GM19452 (cell line): ENCODE measurements at regions not wholly inside any gene's neighbourhood (a gene's known extent, or its start where the extent isn't known, plus 50 kb on each side); places are given as distances from the start of the nearest gene placed in this dataset.
"Not testable (repeated sequence)": the region's sequence is repeated elsewhere in the genome, so short reads cannot be mapped to it uniquely, and the experiment has no call there.

Source experiments
- ATAC-seq: cut with Tn5 transposase; IDR thresholded peaks from one replicate; pipeline ENCODE4 v1.9.1; 2021; ENCODE audit not compliant: unreplicated experiment

DNA sequence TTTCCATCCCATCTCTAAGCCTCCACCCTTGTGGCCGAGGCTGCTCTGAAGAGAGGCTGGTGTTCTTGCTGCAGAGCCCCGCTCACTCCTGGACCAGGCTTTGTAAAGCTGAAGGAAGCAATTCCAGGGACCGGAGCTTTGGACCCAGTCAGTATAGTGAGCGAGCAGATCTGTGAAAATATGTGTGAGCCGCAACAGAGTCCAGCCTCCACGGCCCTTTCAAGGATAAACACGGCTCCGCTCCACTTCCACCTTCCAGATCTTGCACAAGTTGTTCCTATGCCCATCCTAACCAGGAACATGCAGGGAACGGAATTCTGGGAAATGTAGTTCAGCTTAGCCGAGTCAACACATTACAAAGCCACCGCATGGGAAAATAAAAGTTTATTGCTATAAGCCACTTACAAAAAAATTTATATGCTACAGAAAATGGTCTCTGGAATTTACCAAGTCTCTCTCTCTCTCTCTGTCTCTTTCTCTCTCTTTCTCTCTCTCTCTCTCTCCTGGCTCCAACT is 151.7 kb upstream of the ZNF521 start:
- ATAC-seq = no peak

DNA sequence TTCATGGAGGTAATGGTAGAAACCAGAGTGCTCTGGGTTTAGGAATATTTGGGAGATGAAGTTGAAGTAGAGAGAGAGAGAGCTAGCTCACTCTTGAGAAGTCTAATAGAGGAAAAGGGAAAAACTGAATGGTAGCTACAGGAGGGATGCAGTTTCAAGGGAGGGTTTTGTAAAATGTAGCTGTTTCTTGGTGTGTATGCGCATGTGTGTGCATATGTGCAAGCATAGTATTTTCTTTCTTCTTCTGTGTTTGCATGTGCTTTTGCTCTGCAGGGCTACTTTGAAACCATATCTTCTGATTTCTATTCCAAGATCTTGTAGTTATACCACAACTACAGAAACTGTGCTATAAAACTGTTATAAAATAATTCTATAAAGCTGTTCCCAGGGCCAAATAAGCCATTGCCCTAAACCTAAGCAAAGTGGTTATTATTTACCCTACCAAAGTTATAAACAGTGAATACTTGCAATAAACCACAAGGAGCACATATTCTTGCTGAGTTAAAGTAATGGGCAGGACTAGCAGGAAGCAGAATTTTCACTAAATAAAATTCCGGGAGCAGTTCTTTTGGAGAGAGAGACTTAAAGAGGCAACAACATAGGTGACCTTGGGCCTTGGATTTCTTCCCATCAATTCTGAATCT is 145.3 kb upstream of the ZNF521 start:
- no peak for ATAC-seq

DNA sequence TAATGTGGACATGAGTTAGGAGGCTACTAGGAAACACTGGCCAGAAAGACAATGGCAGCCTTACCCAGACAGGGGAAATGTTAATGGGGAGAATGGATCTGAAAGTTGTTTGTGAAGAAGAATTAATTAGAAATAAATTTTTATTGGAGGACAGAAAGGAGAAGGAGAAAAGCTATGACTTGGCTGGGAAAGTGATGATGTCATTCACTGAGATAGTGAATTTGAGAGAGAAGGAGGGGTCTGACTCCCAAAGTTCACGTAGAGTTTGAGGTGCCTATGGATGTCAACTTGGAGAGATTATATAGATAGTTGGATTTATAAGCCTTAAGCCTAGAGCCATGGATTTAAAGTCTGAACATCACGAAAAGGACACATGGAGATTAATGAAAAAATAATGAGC is 144.6 kb upstream of the ZNF521 start:
- no peak for ATAC-seq

DNA sequence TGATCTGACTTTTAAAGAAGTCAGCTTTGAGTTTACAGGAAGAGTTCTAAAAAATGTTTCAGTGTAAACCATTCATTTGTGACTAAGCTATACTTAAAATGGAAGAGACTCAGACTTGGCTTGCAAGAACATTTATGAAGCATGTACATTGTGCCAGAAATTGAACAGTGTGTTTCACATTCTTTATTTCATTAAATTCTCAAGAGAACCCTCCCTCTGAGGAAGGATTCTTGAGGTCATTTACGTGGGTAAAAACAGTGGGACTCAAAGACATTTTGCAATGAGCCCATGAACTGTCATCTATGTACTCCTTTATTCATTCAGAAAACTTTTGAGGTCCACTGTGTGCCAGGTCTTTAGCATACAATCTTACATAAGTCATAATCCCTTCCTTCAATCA is 143.6 kb upstream of the ZNF521 start:
- no peak for ATAC-seq

DNA sequence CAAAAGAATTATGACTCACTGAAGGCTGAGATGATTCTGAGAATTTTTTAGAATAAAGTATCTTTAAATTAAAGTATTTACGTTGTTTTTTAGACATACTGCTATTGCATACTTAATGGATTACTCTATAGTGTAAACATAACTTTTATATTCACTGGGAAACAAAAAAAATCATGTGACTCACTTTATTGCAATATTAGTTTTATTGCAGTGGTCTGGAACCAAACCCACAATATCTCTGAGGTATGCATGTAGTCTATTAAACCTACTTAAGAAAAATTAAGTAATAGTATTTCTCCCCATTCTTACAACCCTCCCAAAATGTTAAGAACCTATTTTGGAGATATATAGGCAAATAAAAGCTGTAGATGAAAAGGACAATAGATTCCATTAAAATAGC is 142.9 kb upstream of the ZNF521 start:
- no peak for ATAC-seq

DNA sequence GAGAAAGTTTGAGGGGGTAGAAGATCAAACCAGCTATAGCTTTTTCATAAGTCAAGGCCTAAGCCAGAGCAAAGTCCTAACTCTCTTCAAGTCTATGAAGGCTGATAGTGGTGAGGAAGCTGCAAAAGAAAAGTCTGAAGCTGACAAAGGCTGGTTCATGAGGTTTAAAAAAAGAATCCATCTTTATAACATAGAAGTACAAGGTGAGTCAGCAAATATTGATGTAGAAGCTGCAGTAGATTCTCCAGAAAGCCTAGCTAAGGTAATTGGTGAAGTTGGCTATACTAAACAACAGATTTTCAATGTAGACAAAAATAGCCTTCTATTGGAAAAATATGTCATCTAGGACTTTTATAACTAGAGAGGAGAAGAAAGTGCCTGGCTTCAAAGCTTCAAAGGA is 141.4 kb upstream of the ZNF521 start:
- no peak for ATAC-seq

DNA sequence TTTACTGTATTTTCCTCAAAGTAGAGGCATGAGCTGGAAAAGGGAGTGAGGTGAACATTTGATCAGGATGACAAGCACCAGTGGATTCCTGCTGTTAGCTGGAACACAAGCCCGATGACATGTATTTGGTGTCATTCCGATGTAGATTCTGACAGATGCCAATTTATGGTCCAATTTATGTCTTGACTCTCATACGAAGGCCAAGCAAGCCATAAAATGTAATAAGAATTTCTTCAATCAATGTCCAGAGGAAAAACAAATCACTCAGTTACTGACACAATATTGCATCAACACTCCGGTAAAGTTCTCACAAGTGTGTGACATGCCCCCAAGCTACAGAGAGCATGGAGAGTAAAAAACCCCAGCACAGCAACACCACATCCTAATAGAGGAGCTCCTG is 138.3 kb upstream of the ZNF521 start:
- ATAC-seq = no peak

DNA sequence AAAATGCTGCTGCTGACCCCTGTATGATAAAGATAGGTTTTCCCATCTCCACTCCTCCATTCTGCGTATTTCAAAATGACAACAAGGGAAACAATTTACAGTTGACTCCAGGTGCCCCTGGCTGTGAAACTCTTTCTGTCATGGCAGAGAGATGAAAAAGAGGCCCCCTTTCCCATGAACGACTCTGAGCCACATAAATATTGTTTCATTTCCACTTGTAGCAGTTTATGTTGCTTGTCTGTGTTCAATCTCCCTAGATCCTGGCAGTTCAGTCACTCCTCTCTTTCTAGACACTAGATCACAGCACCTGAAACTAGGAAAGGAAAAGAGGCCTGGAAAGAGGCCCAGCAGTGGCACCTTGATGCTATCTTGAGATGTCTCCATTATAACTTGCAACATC is 121.0 kb upstream of the ZNF521 start:
- no peak for ATAC-seq

DNA sequence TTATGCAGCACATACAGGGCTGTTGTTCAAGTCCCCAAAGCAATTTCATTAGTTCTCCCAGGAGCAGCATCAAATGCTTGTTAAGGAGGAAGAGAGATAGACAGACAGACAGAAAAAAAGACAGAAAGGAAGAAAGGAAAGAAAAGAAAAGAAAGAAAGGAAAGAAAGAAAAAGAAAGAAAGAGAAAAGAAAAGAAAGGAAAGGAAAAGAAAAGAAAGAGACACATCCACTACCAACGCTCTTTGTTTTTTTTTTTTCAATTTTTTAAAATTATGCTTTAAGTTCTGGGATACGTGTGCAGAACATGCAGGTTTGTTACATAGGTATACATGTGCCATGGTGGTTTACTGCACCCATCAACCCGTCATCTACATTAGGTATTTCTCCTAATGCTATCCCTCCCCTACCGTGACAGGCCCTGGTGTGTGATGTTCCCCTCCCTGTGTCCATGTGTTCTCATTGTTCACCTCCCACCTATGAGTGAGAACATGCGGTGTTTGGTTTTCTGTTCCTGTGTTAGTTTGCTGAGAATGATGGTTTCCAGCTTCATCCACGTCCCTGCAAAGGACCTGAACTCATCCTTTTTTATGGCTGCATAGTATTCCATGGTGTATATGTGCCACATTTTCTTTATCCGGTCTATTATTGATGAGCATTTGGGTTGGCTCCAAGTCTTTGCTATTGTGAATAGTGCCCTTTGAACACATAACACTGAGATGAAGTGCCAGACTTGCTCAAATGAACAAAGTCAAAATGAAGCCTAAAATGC is 119.0 kb upstream of the ZNF521 start:
- ATAC-seq = not testable (repeated sequence)

DNA sequence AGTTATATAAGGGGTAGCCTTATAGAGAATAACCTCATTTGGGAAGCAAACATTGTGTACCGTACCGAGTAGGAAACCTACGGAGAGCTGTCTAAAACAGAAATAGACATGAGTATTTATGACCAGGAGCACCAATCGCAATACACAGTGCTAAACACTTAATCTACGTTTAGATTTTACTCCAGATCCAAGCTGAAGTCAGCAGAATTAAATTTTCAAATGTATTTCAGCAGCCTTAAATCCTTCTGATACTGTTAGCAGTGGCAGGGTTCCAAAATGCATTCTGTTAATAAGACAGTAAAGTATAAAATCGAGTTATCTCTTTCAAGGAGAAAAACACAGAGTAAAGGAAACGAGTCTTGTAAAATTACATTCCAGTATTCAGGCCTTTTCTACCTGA is 118.1 kb upstream of the ZNF521 start:
- no peak for ATAC-seq

DNA sequence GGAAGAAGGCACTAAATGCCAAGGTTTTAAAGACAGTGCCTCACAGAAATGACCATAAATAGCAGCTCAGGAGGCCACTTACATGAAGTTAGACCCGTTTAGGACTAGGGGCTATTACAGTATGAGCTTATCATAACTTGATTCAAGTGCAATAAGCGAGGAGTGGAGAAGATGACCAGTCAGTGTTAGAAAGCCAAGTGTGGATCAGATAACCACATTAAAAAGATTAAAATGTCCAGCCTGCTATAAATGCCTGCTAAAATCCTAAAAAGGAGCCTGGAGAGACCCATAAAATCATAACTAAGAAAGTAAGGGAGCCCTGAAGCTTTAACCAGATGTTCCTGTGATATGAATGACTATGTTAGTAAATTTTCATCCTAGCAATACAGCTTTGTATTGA is 117.5 kb upstream of the ZNF521 start:
- ATAC-seq = no peak

DNA sequence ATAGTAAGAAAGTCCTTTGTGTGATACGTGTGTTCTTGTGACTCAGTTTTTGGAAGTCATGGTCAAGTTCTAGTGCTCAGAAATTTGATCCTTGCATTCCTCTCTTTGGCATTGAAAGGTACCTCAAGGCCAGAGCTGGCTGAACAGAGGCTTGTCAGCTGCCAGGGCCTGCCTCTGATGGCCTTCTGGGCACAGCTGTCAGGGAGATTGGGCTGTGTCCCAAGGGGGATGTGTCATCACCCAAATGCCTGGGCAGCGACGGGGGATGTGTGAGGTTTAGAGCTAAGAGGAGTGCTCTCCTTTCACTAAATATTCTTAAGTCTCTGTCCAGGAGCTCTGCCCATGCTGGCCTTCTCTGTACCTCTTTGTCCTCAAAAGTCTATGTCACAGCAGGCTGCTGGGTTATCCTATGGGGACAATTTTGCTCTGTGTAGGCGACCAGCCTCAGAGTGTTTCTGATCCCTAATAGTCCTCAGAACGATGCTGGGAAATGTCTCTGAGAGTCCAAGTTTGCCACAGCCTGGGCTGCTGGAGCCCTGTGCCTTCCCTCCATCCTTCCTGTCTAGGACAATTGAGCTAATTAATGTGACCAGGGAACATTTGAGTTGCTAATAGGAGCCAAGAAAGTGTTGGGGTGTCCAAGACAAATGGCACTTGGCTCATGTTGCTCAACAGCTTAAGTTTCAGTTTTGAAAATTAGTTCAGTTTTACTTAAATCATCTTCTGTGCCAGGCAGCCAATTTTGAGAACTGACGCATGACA is 115.4 kb upstream of the ZNF521 start:
- ATAC-seq = no peak

DNA sequence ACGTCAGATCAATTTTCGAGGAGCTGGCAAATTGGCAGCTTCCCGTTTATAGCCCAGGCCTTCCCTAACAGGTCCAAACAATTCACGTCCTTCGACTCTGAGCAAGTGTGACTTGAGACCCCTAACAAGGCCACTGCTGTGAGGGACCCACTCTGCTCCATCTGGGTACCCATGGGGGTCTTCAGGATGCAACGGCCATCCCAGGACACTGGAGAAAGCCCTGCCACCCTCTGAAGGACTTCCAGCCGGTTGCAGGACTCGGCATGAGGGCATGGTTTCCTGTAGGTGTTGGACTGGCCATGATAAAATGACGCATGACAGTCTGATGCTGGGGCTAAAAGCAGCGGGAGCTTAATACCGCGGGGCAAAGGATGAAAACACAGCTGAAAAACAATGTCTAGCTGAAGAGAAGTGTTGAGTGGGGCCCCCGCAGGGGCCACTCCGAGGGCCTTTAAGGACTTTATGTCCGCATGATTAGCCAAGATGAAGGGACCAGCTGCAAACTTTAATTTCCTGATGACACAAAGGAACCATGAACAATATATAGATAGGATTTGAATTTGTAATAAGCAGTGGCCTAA is 113.3 kb upstream of the ZNF521 start:
- no peak for ATAC-seq

DNA sequence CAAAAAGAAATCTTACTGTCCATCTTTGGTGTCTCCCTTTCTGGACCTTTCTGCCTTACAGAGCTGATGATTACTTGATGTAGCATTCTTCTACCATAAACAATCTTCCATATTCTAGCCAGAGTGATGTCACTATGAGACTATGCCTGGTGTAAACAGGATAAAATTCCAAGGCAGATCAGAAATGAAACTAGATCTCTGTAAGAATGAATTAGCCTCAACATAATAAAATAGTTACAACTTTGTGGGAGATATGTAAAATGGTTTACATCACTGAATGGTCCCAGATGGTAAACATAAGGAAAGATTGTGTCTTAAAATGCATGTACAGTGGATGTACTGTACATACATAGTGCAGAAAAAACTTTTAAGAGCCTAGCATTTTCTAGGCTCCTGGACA is 112.3 kb upstream of the ZNF521 start:
- no peak for ATAC-seq

DNA sequence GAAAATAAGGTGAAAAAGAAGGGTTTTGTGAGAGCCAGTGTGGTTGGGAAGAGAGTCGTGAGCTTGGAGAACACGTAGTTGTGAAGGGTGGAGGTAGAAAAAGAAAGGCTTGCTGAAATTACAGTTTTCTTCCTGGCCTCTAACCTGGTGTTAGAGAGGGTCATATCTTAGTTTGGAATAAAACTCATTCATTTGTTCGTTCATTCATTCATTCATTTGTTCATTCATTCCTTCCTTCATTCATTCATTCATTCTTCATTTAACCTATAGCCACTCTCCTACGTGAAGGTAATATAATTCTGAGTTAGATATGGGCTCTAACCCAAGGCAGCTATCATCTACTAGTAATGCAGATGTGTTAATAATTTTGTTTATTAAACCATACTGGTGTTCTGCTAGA is 111.8 kb upstream of the ZNF521 start:
- ATAC-seq = no peak

DNA sequence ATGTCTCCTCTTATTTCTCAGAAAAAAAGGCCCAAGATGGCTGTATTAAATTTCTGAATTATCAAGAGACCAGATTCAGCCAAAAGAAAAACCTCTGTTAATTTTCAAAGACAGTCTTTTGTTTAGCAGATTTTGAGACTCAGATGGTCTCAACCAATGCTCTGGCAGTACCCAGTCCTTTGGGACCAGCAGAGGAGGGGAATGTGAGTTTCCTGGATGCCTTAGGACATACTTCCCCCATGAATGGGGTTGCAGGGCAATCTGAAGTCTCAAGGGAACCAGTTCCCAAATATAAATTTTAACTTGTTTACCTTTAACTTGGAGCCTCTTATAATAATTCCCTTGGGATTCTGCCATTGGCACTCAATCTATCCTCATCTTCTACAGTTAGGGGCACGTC is 107.8 kb upstream of the ZNF521 start:
- ATAC-seq = no peak

DNA sequence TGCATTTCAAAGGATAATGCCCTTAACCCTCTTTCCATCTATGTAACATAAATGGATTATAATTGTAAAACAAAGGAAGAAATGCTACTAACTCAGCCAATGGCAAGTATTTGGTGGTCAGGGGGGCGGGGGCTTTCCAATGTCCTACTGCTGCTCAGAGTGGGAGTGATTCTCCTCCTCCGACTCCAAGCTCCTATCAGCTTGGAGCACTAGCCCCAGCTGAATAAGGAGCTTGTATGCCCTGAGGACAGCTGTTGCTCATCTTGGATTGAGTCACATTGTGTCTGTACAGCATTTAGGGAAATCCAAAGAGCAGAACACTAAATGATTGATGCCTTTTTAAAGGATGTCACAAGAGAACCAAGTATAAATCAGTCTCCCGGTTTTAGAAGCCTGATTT is 105.6 kb upstream of the ZNF521 start:
- no peak for ATAC-seq

DNA sequence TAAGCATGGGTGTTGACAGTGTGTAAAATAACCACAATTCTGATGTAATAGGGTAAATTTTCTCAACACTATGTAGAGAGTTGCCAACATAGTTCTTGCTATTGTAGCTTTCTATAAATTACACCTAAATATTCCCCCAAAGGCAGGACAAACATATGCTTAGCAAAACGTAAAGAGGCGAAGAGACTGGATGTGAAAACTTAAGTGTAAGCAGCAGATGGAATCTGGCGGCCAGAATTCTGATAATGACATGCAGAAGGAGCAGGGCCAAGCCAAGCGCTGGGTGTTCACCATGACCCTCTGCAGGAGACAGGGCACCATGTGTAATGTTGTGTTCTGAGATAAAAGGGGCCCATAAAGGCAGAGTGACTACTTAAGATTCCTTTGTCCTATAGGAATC is 105.2 kb upstream of the ZNF521 start:
- no peak for ATAC-seq

DNA sequence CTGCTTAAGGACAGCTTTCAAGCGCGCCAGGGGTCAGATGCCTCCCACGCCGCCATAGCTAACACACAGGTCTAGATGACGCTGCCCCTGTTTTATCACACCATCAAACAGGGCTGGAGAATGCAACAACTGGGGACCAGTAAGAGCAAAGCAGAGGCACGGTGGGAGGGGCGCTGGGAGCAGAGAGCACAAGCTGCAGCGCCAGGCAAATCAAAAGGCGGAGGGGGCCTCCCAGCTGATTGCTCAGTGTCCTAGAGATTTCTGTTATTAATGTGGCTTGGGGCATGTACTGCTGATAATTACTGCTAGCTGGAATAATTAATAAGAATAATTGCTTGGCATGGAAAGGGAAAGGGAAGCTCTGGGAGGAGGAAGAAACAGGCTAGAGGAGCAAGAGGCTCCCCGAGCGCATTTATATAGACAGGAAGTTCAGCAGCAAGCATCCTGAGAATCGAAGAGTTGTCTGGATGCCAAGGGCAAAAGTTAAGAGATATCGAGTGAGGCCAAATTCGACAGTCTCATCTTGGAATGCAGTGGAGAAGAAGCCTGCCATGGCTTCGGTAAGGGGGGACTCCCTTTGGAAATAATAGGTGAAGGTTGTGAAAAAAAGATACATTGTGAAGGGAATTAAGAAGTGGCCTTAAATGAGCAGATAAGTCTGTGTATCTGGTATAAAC is 104.5 kb upstream of the ZNF521 start:
- ATAC-seq = no peak

DNA sequence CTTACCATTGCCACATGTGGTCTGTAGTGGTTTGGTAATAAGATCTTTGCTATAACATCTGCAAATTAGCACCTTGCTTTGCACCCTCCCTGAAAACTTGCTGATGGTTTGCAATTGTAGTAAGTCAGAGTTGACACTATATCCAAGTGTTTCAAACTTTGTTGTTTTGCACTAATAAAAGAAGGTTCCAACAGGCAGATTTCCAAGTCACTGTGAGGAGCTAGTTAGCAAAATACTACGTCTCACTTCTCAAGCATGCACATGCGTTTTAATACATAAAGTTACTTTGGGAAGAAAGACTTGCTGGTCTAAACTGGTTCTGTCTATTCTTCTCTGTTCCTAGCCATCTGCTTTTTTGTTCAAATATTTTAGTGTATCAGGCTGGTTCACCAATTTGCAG is 103.7 kb upstream of the ZNF521 start:
- no peak for ATAC-seq

DNA sequence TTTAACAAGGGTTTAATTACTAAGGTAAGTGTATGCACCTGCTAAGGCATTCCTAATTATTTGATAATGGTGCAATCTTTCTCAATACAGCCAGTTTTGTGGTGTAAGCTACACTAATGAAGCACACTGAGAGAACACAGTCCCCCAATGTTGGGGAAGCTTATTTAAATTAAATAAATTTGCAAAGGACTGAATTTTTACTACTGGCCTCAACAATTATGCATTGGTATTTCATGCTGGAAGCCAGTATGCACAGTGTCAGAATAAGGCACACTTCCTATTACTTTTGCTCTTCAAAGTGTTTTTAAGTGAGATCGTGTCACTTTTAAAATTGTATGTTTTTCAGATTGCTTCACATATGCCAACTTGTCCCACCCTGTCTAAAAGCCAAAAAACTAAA is 103.2 kb upstream of the ZNF521 start:
- no peak for ATAC-seq
